ENCODE measurements at regions not wholly inside any gene's neighbourhood (a gene's known extent, or its start where the extent isn't known, plus 50 kb on each side); places are given as distances from the start of the nearest gene placed in this dataset.

DNA sequence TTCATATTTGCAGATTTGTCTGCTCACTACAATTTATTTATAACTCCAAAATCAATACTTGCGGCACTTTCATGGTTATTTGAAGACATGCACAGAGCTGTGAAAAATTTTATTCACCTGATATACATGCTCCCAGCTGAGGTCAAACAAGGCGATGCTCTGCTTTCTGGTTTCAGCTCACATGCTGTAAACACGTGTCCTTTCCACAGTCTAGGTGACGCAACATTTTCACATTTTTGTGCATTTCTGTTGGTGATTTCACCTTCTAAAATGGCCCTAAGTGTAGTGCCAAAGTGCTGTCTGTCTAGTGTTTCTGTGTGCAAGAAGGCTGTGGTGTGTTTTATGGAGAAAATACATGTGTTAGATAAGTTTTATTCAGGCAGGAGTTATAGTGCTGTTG is 650.5 kb downstream of the RNF144B start:
- no peak for TF ChIP-seq POLR2A (IDR thresholded peaks at IDR 0.05)
- TF ChIP-seq, protein P1, sequence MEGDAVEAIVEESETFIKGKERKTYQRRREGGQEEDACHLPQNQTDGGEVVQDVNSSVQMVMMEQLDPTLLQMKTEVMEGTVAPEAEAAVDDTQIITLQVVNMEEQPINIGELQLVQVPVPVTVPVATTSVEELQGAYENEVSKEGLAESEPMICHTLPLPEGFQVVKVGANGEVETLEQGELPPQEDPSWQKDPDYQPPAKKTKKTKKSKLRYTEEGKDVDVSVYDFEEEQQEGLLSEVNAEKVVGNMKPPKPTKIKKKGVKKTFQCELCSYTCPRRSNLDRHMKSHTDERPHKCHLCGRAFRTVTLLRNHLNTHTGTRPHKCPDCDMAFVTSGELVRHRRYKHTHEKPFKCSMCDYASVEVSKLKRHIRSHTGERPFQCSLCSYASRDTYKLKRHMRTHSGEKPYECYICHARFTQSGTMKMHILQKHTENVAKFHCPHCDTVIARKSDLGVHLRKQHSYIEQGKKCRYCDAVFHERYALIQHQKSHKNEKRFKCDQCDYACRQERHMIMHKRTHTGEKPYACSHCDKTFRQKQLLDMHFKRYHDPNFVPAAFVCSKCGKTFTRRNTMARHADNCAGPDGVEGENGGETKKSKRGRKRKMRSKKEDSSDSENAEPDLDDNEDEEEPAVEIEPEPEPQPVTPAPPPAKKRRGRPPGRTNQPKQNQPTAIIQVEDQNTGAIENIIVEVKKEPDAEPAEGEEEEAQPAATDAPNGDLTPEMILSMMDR (IDR thresholded peaks at IDR 0.05), result no peak
